GM13977 (cell line): ENCODE measurements at regions not wholly inside any gene's neighbourhood (a gene's known extent, or its start where the extent isn't known, plus 50 kb on each side); places are given as distances from the start of the nearest gene placed in this dataset.

Experiments
- DNase-seq: peaks from one replicate; pipeline ENCODE4 v3.0.0; 2012; ENCODE audit warnings: low spot score
- in situ Hi-C: fragments of 300-500 bp; cut with MboI; formaldehyde crosslinking; loops from one replicate; pipeline ENCODE4 v1.12.0; 2022; ENCODE audit warnings: low sequenced_read_pairs, low pct_unique_long_range_greater_than_20kb, mixed read lengths, inconsistent platforms; ENCODE audit not compliant: unreplicated experiment
- TF ChIP-seq, protein P1 (sequence below): IDR thresholded peaks from 2 replicates; pipeline ENCODE4 v1.5.1; 2012; ENCODE audit warnings: mild to moderate bottlenecking, control low read depth; ENCODE audit not compliant: insufficient read depth; ENCODE audit errors: extremely low read depth, missing control alignments

GRCh38 chr9:14478175-14479162, 164.5 kb upstream of the NFIB start:
- in situ Hi-C loops = no loop called here
- TF ChIP-seq, protein P1, sequence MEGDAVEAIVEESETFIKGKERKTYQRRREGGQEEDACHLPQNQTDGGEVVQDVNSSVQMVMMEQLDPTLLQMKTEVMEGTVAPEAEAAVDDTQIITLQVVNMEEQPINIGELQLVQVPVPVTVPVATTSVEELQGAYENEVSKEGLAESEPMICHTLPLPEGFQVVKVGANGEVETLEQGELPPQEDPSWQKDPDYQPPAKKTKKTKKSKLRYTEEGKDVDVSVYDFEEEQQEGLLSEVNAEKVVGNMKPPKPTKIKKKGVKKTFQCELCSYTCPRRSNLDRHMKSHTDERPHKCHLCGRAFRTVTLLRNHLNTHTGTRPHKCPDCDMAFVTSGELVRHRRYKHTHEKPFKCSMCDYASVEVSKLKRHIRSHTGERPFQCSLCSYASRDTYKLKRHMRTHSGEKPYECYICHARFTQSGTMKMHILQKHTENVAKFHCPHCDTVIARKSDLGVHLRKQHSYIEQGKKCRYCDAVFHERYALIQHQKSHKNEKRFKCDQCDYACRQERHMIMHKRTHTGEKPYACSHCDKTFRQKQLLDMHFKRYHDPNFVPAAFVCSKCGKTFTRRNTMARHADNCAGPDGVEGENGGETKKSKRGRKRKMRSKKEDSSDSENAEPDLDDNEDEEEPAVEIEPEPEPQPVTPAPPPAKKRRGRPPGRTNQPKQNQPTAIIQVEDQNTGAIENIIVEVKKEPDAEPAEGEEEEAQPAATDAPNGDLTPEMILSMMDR = no peak
- no peak for DNase-seq

DNA sequence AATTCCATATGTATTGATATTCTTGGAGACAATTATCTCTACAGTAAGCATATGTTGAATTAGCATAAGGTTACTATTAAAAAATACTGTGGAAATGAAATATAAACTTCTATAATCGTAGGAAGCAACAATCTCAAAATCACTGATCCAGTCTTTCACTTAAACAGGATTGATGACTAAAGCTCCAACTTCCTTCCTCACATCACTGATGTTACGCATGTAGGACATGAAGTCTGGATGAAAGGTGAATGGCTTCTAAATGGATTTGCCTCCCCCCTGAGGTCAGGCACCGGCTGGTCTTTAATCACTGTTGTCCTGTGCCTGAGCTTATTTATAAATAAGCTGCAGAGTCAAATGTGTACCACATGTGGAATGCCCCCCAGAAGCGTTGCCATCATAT, 157.1 kb upstream of the NFIB start:
- DNase-seq = no peak
- TF ChIP-seq, protein P1 = no peak
- in situ Hi-C loops = loop anchor here (25.0 kb wide), 1 partner anchor 291 kb away; no protein-coding TSS in a partner anchor

DNA sequence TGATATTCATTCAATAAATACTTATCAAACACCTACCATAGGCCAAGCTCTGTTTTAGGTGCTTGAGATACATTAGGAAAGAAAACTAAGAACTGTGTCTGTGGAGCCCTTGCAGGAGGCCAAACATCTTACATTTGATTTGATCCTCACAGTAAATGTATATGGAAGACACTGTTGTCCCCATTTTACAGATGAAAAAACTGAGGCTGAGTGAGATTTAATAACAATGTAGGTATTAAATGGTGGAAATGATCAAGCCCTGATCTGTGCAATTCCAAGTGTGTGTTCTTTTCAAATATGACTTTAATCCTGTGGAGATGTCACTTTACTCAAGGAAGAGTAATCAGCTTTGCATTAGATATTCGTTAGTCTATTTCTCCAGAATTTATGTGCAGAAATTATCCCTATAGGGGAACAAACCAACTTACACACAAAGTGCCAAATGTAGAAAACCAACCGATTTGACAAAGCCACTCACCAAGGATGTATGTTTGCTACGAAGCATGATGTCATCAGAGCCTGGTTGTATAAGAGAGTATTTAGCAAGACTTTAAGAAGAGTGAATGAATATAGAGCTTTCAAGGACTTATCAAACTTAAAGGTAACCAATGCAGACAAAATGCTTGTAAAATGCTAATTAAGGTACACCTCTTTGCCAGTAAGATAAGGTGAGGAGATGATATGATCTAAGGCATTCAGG, 153.9 kb upstream of the NFIB start:
- no peak for DNase-seq
- TF ChIP-seq, protein P1 = no peak
- in situ Hi-C loops = loop anchor here (25.0 kb wide), 1 partner anchor 294 kb away; no protein-coding TSS in a partner anchor

DNA sequence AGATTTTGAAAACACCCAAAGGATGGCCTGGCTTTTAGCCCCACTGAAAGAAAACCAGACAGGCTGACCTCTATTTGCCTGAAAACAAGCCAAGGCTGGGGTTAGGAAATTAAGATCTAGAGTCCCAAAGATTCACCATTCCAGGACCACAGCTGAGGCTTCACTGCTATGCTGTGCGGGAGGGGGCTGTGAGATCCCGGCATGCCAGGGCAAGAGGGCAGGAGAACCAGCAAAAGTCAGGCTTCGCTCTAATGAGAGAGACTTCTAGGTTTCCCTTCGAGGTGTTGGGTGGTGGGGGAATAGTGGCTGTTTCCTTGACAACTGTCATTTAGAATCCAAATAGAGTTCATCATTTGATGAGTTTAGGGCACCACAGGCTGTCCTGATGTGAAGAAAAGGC, 152.9 kb upstream of the NFIB start:
- in situ Hi-C loops = loop anchor here (25.0 kb wide), 1 partner anchor 295 kb away; no protein-coding TSS in a partner anchor

DNA sequence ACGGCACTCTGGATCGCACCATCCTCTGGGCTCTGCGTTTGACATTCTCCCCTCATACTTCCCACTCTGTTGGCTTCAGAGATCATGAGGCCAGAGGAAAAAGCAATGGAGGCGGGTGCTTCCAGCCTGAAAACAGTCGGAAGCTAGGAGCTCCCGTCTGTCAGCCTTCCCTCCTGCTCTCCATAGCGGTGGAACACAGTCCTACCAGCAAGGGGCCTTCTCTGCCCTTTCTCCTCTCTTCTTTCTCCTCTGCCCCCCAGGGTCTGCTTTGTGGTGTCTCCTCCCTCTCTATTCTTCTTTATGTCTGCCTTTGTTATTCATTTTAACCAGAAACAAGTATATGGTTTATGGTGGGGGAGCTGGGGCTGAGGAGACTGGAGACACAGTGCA, 152.5 kb upstream of the NFIB start:
- TF ChIP-seq, protein P1 = no peak
- in situ Hi-C loops = loop anchor here (25.0 kb wide), 1 partner anchor 296 kb away; no protein-coding TSS in a partner anchor
- DNase-seq = no peak

More for the DNA sequence above, 152.9 kb upstream of the NFIB start:
- DNase-seq = no peak
- TF ChIP-seq, protein P1 = no peak

DNA sequence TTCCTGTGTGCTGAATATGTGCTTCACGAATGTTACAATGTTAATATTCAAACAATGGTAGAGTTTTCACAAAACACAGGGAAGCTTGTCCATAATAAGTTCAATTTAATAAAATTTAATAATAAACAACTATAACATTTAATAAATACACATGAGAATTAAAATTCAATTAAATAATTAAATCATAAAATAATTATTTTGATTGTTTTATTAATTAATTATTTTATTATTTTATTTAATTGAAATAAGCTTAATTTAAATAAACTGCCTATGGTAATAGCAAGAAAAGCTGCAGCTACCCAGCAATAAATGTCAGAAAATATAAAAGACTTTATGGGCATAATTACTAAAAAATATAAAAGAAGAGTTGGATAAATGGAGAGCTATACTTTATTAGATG, 149.0 kb upstream of the NFIB start:
- no peak for DNase-seq
- TF ChIP-seq, protein P1 = no peak
- in situ Hi-C loops = loop anchor here (25.0 kb wide), 1 partner anchor 299 kb away; no protein-coding TSS in a partner anchor
